Left ventricle myocardium superior (tissue), 1 donor: ENCODE measurements at regions not wholly inside any gene's neighbourhood (a gene's known extent, or its start where the extent isn't known, plus 50 kb on each side); places are given as distances from the start of the nearest gene placed in this dataset.

Source experiments
- ATAC-seq: fragments of 200-7000 bp; cut with Tn5 transposase; one replicate; pipeline ENCODE4 v1.9.1; 2020; ENCODE audit warnings: mild to moderate bottlenecking, moderate library complexity
- DNase-seq: peaks from one replicate; pipeline ENCODE4 v3.0.0-alpha.2; 2020
- intact Hi-C: fragments of 100-400 bp; cut with micrococcal nuclease; formaldehyde crosslinking; loops from one replicate; pipeline ENCODE4 v1.11.0; 2022
- donor health status: DM: no; HTN: yes; CAD: no; lungs with severe emphysema.

DNA sequence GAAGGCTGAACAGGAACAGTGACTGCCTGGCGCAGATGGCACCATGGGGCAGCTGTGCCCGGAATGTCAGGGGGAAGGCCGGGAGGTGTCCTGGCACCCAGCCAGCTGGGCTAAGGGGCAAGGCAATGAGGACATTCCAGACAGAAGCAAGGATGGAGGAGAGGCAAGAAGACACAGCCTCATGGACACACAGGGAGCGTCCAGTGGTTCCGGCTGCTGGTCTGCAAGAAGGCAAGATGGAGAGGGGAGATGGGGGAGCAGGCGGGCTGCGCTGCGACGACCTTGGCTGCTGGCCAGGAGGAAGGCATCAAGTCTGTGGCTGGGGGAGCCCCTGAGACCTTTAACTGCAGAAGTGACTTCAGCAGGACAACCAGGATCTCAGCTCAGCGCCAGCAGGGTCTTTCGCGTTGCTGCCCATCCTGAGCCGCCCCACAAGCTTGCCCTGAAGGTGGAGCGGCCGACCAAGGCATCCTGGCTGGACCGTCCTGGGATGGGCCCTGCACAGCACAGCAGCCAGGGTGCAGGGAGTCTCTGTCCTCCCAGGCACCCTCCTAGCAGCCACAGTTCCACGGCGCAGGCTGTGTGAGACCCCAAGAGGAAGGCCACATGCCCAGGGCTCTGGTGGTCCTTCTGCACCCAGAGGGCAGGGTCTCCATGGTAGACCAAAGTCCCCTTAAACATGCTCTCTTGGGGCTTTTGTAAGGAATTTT is 531.7 kb downstream of the BRD1 start:
- DNase-seq (no peak), ATAC-seq (no peak)
- intact Hi-C loops: no loop called here

- DNase-seq (no peak), ATAC-seq (no peak)
- intact Hi-C loops: no loop called here
Observed at GRCh38 chr22:49295465-49295743, 532.3 kb downstream of the BRD1 start.

- intact Hi-C loops: no loop called here
- ATAC-seq (no peak), DNase-seq (no peak)
Observed at GRCh38 chr22:49294656-49295464, 532.8 kb downstream of the BRD1 start.

DNA sequence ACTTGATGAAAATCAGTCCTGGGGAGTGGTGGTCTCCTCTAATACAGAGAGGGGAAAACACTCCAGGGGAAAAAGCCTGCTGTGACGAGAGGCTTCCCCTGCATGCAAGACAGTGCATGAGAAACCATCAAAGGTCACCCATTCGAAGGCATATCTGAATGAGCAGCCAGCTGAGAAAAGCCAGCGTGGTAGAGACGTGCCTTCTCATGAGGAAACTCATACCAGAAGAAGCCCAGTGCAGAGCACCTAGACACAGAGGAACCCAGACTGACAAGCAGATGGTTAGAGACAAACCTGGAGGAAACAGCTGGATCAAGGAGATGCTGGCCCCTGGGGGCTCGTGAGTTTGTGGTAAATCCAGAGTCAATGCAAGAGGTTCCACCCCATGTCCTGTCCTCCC is 534.8 kb downstream of the BRD1 start:
- intact Hi-C loops: no loop called here
- ATAC-seq: no peak
- DNase-seq: no peak

- no peak for DNase-seq
- intact Hi-C loops: no loop called here
- no peak for ATAC-seq
Observed at GRCh38 chr22:49291781-49292180, 535.9 kb downstream of the BRD1 start.

GRCh38 chr22:49291169-49291568 is 536.5 kb downstream of the BRD1 start:
- ATAC-seq: no peak
- intact Hi-C loops: no loop called here
- no peak for DNase-seq

DNA sequence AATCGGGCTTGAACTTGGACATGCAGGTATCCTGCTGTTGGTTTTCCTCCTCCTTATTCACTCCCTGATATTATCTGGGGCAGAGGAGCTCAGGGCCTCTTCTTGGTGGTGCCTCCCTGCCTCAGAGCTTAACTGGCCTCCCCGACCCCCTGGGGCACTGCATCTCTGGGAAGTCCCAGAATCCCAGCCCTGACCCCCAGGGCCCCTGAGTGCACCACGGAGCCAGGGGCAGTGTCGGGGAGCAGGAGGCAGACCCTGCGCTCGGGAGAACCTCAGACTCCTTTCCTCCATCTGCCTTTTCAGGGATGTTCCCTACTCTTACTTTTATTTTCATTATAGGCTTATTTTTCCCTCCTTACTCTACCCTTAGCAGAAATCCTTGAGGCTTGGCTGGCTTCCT is 537.0 kb downstream of the BRD1 start:
- intact Hi-C loops: no loop called here
- DNase-seq: no peak

DNA sequence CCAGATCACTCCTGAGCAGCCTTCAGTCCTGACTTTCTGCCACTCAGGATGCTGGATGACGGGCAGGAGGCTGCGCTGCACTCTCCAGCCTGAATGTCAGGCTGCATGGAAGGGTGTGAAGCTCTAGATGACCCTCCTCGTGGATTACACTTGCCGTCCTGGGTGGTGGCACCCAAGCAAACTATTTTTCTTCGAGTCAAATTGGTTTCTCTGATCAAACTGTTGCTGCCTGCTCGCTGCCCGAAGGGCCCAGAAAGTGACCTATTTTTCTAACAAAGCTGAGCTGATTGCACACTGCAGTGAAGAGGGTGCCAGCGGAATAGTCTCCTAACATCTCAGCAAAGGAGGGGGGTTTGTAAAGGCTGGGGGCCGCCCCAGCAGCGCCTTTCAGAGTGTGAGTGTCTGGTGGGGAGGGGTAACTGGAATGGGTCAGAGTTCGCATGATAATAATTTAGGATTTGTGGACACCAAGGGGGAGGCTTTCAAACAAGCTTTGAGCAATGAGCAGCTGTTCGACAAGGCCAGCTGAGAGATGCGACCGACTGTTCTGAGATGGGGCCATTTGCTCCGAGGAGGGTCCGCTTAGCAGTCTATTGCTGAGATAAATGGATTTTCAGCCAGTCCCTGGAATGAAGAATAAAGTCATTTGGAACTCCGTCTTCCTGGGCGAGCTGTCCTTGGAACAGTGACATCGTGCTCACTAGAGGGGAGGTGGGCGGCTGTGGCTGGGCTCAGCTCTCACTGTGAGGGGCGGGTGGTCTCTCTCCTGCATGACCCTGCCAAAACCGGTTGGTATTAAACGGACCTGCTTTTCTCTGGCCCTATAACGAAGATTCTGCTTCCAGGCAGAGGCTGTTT is 537.6 kb downstream of the BRD1 start:
- ATAC-seq (no peak), DNase-seq (no peak)
- intact Hi-C loops: no loop called here

More for the DNA sequence above, 537.0 kb downstream of the BRD1 start:
- no peak for ATAC-seq

- no peak for DNase-seq
- ATAC-seq: no peak
- intact Hi-C loops: no loop called here
Observed at GRCh38 chr22:49286181-49286760, 541.4 kb downstream of the BRD1 start.

DNA sequence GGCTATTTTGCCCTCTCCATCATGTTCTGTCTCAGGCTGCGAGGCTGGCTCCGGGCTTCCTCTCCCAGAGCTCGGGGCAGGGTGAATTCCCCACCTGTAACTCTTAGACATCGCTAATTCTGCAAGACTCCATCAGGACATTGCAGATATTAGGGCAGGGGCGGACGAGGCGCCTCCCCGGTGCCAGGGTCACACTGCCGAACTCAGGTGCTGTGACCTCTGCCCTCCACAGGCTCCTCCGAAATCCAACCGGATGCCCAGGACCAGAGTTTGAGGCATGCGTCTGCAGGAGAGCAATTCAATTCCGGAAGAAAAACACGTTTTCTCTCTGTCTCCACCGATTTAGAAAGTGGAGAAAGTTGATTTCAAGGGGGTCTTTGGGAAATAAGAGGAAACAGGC is 542.7 kb downstream of the BRD1 start:
- DNase-seq (no peak), ATAC-seq (no peak)

GRCh38 chr22:49284056-49284784 is 543.5 kb downstream of the BRD1 start:
- intact Hi-C loops: no loop called here
- DNase-seq (no peak), ATAC-seq (no peak)

More for the DNA sequence above, 542.7 kb downstream of the BRD1 start:
- intact Hi-C loops: no loop called here

DNA sequence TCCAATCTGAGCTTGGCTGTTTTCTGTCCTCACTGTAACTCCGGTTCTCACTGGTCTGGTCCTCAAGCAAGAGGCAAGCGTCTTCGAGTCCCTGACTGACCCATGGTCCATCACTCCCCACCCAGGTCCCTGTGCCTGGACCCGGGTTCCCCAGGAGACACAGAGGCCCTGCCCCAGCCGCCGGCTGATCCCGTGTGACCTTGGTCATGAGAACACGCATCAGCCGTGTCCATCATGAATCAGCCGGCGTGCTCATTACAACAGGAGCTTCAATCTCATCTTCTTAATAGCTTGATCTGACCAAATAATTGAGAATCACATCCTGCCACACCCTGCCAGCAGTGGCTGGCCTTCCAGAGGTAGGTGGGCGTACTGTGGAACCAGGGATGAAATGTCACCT is 545.1 kb downstream of the BRD1 start:
- intact Hi-C loops: no loop called here
- no peak for ATAC-seq
- DNase-seq: no peak

DNA sequence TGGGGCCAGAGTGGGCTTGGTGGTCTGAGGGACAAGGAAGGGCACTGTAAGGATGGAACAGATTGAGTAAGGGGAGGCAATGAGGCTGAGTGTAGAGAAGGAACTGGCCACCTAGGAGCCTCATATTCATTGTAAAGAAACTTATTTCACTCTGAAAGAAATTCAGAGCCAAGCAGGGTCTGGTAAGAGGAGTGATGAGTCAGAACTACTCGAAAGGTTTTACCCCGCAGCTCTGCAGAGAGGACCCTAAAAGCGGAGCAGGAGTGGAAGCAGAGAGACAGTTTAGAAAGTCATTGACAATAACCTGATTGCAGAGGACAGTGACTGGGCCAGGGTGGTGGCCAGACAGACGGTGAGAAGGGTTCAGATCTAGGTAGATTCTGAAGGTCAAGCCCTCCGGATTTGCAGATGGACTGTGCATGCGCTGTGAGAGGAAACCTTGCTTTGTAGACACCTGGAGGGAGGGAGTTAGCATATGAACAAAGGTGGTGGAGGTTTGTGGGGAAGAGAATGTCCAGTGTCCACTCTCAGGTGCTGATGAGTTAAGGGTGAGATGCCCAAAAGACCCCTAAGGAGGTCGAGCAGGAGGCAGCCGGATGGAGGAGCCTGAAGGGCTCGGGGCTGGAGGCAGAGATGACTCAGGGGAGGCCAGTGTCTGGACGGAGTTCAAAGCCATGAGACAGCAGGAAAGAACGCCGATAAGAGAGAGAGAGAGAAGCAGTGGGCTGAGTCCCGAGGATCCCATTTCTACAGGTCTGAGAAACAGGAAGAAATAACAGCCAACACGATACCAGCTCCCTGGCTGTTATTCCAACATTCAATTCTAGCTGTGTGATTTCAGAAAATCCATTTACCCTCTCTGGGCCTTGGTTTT is 546.0 kb downstream of the BRD1 start:
- DNase-seq (no peak), ATAC-seq (no peak)
- intact Hi-C loops: no loop called here

GRCh38 chr22:49278340-49278739 is 549.3 kb downstream of the BRD1 start:
- no peak for ATAC-seq
- intact Hi-C loops: no loop called here
- no peak for DNase-seq

DNA sequence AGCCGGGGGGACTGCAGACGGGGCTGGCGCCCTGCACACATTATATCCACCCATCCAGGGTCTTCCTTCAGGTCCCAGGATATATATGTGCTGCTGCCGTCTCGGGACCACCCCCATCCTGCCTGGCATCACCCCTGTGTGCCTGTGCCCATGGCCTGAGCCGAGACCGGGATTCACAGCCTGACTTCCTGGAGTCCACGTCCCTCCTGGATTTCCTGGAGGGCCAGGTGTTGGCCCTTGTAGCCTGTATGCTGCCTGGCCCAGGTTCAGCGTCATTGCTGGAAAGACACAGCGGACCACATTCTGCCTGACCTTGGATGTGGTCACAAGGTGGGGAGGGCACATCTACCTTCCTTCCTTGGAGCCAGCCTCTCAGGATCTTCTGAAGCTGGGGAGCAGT is 551.1 kb downstream of the BRD1 start:
- DNase-seq (no peak), ATAC-seq (no peak)
- intact Hi-C loops: no loop called here

- no peak for ATAC-seq
- intact Hi-C loops: no loop called here
Observed at GRCh38 chr22:49274754-49275380, 552.8 kb downstream of the BRD1 start.

GRCh38 chr22:49272546-49273125 is 555.0 kb downstream of the BRD1 start:
- no peak for DNase-seq
- ATAC-seq: no peak
- intact Hi-C loops: no loop called here

More at GRCh38 chr22:49274754-49275380, 552.8 kb downstream of the BRD1 start:
- no peak for DNase-seq
